WTC11 (cell line): ENCODE measurements at regions not wholly inside any gene's neighbourhood (a gene's known extent, or its start where the extent isn't known, plus 50 kb on each side); places are given as distances from the start of the nearest gene placed in this dataset.

ENCODE experiments used
- ATAC-seq: fragments of 200-7000 bp; cut with Tn5 transposase; 2 replicates; pipeline ENCODE4 v1.10.0; 2021; ENCODE audit warnings: mild to moderate bottlenecking, moderate library complexity
- CTCF ChIA-PET: fragments of 300-600 bp; sonication (Branson Sonifier 250); formaldehyde crosslinking; loops from one replicate; lab custom pipeline; 2021; ENCODE audit warnings: antibody characterized with exemption; lab: Charles Lee
- POLR2A ChIA-PET: fragments of 350-600 bp; sonication (Branson Sonifier 250); formaldehyde crosslinking; loops from one replicate; lab custom pipeline; 2021; ENCODE audit warnings: antibody characterized with exemption; lab: Charles Lee
- DNase-seq: peaks from one replicate; pipeline ENCODE4 v3.0.0; 2021; ENCODE audit warnings: low spot score
- H3K27ac Mint-ChIP-seq: 2 replicates; pipeline ENCODE4 v1.8.0; 2021; ENCODE audit warnings: mixed read lengths
- H3K27me3 Mint-ChIP-seq: 2 replicates; pipeline ENCODE4 v1.8.0; 2021; ENCODE audit warnings: low read depth, mild to moderate bottlenecking, moderate library complexity, mixed read lengths
- H3K36me3 Mint-ChIP-seq: 2 replicates; pipeline ENCODE4 v1.8.0; 2021; ENCODE audit warnings: mixed read lengths
- H3K4me1 Mint-ChIP-seq: 2 replicates; pipeline ENCODE4 v1.8.0; 2022; ENCODE audit warnings: mixed read lengths
- H3K4me3 Mint-ChIP-seq: 2 replicates; pipeline ENCODE4 v1.8.0; 2021; ENCODE audit warnings: mild to moderate bottlenecking, moderate library complexity, mixed read lengths
- H3K9me3 Mint-ChIP-seq: 2 replicates; pipeline ENCODE4 v1.8.0; 2021; ENCODE audit warnings: mixed read lengths
- FOXP1 ChIP-seq: sonication (generic); formaldehyde crosslinking; IDR thresholded peaks from 2 replicates; pipeline ENCODE4 v1.8.0; 2022; ENCODE audit warnings: missing genetic modification reagents, mild to moderate bottlenecking, moderate library complexity, borderline replicate concordance
- HMGA2 ChIP-seq: fragments of 250-450 bp; sonication (Bioruptor Pico); IDR thresholded peaks from 2 replicates; pipeline ENCODE4 v1.4.0; 2021; ENCODE audit warnings: mild to moderate bottlenecking, moderate library complexity
- JAZF1 ChIP-seq: fragments of 250-450 bp; sonication (Bioruptor Pico); IDR thresholded peaks from 2 replicates; pipeline ENCODE4 v1.9.0; 2021; ENCODE audit warnings: moderate library complexity, mild to moderate bottlenecking, inconsistent platforms
- MYBL2 ChIP-seq: sonication (generic); formaldehyde crosslinking; IDR thresholded peaks from 2 replicates; pipeline ENCODE4 v1.8.1; 2023; ENCODE audit warnings: mild to moderate bottlenecking, moderate library complexity, missing genetic modification reagents
- NFYB ChIP-seq: sonication (generic); formaldehyde crosslinking; conservative IDR thresholded peaks from 2 replicates; pipeline ENCODE4 v1.8.0; 2022; ENCODE audit warnings: low read depth, missing genetic modification reagents
- NR2C2 ChIP-seq: sonication (generic); formaldehyde crosslinking; IDR thresholded peaks from 2 replicates; pipeline ENCODE4 v1.8.0; 2022; ENCODE audit warnings: mild to moderate bottlenecking, missing genetic modification reagents
- RELA ChIP-seq: sonication (generic); formaldehyde crosslinking; IDR thresholded peaks from 2 replicates; pipeline ENCODE4 v1.8.1; 2022; ENCODE audit warnings: missing genetic modification reagents, mild to moderate bottlenecking, borderline replicate concordance
- SOX15 ChIP-seq: fragments of 250-450 bp; sonication (Bioruptor Pico); IDR thresholded peaks from 2 replicates; pipeline ENCODE4 v1.9.0; 2021; ENCODE audit warnings: mild to moderate bottlenecking
- ZNF219 ChIP-seq: sonication (generic); formaldehyde crosslinking; IDR thresholded peaks from 2 replicates; pipeline ENCODE4 v1.8.0; 2023; ENCODE audit warnings: missing genetic modification reagents, mild to moderate bottlenecking, borderline replicate concordance
- ZNF671 ChIP-seq: fragments of 250-450 bp; sonication (Bioruptor Pico); IDR thresholded peaks from 2 replicates; pipeline ENCODE4 v1.8.0; 2021; ENCODE audit warnings: mild to moderate bottlenecking
- TF ChIP-seq, protein P1 (sequence below): sonication (generic); formaldehyde crosslinking; IDR thresholded peaks from 2 replicates; pipeline ENCODE4 v1.8.1; 2022; ENCODE audit warnings: mild to moderate bottlenecking, missing genetic modification reagents, moderate library complexity, borderline replicate concordance
- TF ChIP-seq, protein P2 (sequence below): sonication (generic); formaldehyde crosslinking; IDR thresholded peaks from 2 replicates; pipeline ENCODE4 v1.8.1; 2023; ENCODE audit warnings: mild to moderate bottlenecking, missing genetic modification reagents, borderline replicate concordance
- TF ChIP-seq, protein P3 (sequence below): fragments of 250-450 bp; sonication (Bioruptor Pico); conservative IDR thresholded peaks from 2 replicates; pipeline ENCODE4 v1.9.0; 2021; ENCODE audit warnings: mild to moderate bottlenecking
- TF ChIP-seq, protein P4 (sequence below): sonication (generic); formaldehyde crosslinking; IDR thresholded peaks from 2 replicates; pipeline ENCODE4 v1.8.1; 2022; ENCODE audit warnings: low read depth, missing genetic modification reagents, borderline replicate concordance
- TF ChIP-seq, protein P5 (sequence below): sonication (generic); formaldehyde crosslinking; IDR thresholded peaks from 2 replicates; pipeline ENCODE4 v1.8.1; 2022; ENCODE audit warnings: low read depth, mild to moderate bottlenecking, moderate library complexity, missing genetic modification reagents, borderline replicate concordance
- TF ChIP-seq, protein P6 (sequence below): fragments of 250-450 bp; sonication (Bioruptor Pico); IDR thresholded peaks from 2 replicates; pipeline ENCODE4 v1.9.0; 2021; ENCODE audit warnings: moderate library complexity, mild to moderate bottlenecking, inconsistent platforms, borderline replicate concordance
- TF ChIP-seq, protein P7 (sequence below): fragments of 250-450 bp; sonication (Bioruptor Pico); IDR thresholded peaks from 2 replicates; pipeline ENCODE4 v1.8.0; 2021; ENCODE audit warnings: mild to moderate bottlenecking
- TF ChIP-seq, protein P8 (sequence below): fragments of 250-450 bp; sonication (Bioruptor Pico); IDR thresholded peaks from 2 replicates; pipeline ENCODE4 v1.9.0; 2021; ENCODE audit warnings: mild to moderate bottlenecking
- TF ChIP-seq, protein P9 (sequence below): sonication (generic); formaldehyde crosslinking; conservative IDR thresholded peaks from 2 replicates; pipeline ENCODE4 v1.8.1; 2022; ENCODE audit warnings: mild to moderate bottlenecking, missing genetic modification reagents

DNA sequence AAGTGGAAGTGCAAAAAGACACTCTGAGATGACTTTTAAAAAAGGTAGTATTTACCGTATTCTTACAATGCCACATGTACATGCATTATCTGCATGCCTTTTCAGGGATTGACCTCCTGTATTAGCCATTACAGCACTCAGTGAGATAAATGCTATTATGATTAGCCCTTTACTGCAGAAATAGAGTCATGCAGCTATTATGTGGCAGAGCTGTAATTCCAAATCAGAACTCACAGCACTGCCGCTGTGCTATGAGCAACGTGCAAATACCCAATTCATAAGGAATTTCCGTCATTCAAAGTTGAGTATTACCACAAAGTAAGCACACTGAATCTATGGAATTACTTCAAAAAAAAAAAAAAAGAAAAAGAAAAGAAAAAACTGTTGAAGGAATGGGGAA is 92.1 kb upstream of the SMAD1 start (continued):
- TF ChIP-seq, protein P1, sequence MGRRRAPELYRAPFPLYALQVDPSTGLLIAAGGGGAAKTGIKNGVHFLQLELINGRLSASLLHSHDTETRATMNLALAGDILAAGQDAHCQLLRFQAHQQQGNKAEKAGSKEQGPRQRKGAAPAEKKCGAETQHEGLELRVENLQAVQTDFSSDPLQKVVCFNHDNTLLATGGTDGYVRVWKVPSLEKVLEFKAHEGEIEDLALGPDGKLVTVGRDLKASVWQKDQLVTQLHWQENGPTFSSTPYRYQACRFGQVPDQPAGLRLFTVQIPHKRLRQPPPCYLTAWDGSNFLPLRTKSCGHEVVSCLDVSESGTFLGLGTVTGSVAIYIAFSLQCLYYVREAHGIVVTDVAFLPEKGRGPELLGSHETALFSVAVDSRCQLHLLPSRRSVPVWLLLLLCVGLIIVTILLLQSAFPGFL (CRISPR knock-in tag), result no peak
- TF ChIP-seq NFYB (CRISPR knock-in tag), result no peak
- TF ChIP-seq JAZF1, result no peak
- TF ChIP-seq, all 79 proteins: peak for 0

DNA sequence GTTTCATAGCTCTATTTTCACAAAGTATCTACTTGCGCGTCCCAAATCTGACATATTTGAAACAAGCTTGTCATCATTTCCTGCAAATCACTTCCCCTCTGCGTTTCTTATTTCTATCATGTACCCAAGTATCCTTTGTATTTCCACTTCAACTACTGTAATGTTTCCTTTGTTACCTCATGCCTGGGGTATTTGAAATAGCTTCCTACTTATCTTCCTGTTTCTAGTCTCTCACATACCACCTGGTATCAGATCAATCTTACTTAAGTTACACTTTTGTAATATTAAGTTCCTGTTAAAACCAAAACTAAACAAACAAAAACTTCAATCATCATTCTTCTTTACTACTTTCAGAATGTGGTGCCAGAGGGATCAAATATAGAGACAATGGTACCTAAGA is 93.6 kb upstream of the SMAD1 start:
- POLR2A ChIA-PET, result no interaction called here
- H3K4me3 Mint-ChIP-seq, result no peak overlapping the region
- no peaks in the 10 kb centered on the region for H3K4me1 Mint-ChIP-seq
- no peak for DNase-seq
- CTCF ChIA-PET, result no interaction called here
- H3K9me3 Mint-ChIP-seq, result peaks cover 6% of the 10 kb centered on the region; the same call in 1 of the 2 replicates
- H3K36me3 Mint-ChIP-seq, result no peaks in the 10 kb centered on the region
- H3K27me3 Mint-ChIP-seq, result no peaks in the 10 kb centered on the region; the same call in 1 of the 2 replicates
- H3K27ac Mint-ChIP-seq, result no peak overlapping the region
- no peak for ATAC-seq
- TF ChIP-seq FOXP1 (CRISPR knock-in tag), result no peak
- no peak for TF ChIP-seq NFYB (CRISPR knock-in tag)
- TF ChIP-seq, protein P2, sequence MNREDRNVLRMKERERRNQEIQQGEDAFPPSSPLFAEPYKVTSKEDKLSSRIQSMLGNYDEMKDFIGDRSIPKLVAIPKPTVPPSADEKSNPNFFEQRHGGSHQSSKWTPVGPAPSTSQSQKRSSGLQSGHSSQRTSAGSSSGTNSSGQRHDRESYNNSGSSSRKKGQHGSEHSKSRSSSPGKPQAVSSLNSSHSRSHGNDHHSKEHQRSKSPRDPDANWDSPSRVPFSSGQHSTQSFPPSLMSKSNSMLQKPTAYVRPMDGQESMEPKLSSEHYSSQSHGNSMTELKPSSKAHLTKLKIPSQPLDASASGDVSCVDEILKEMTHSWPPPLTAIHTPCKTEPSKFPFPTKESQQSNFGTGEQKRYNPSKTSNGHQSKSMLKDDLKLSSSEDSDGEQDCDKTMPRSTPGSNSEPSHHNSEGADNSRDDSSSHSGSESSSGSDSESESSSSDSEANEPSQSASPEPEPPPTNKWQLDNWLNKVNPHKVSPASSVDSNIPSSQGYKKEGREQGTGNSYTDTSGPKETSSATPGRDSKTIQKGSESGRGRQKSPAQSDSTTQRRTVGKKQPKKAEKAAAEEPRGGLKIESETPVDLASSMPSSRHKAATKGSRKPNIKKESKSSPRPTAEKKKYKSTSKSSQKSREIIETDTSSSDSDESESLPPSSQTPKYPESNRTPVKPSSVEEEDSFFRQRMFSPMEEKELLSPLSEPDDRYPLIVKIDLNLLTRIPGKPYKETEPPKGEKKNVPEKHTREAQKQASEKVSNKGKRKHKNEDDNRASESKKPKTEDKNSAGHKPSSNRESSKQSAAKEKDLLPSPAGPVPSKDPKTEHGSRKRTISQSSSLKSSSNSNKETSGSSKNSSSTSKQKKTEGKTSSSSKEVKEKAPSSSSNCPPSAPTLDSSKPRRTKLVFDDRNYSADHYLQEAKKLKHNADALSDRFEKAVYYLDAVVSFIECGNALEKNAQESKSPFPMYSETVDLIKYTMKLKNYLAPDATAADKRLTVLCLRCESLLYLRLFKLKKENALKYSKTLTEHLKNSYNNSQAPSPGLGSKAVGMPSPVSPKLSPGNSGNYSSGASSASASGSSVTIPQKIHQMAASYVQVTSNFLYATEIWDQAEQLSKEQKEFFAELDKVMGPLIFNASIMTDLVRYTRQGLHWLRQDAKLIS (CRISPR knock-in tag), result no peak
- TF ChIP-seq NR2C2, result no peak
- TF ChIP-seq ZNF671, result no peak
- TF ChIP-seq MYBL2 (CRISPR knock-in tag), result no peak
- TF ChIP-seq, protein P3, sequence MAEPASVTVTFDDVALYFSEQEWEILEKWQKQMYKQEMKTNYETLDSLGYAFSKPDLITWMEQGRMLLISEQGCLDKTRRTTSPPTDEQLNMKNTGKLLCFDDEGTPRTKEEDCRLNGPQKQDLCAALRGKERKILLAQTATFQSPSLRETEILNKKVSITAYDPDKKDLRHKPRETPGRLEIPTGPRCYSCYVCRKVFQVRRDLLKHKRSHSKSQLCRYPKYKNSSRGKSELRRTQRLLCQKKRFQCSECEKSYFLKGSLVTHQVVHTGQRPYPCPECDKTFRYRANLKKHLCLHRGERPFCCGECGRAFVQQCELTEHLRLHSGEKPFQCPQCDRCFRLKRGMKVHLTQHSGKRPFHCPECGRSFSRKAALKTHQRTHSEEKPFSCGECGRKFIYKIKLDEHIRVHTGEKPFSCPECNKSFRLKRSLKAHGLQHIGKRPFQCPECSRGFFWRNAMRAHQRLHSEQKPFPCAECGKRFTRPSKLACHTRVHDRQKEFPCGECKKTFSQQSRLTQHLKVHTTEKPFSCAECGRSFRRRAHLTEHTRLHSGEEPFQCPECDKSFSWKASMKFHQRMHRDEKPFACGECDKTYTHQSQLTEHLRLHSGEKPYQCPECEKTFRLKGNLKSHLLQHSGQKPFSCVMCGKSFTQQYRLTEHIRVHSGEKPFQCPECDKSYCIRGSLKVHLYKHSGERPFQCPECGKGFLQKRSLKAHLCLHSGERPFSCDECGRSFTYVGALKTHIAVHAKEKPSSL (CRISPR knock-in tag), result no peak
- no peak for TF ChIP-seq HMGA2
- TF ChIP-seq, protein P4, sequence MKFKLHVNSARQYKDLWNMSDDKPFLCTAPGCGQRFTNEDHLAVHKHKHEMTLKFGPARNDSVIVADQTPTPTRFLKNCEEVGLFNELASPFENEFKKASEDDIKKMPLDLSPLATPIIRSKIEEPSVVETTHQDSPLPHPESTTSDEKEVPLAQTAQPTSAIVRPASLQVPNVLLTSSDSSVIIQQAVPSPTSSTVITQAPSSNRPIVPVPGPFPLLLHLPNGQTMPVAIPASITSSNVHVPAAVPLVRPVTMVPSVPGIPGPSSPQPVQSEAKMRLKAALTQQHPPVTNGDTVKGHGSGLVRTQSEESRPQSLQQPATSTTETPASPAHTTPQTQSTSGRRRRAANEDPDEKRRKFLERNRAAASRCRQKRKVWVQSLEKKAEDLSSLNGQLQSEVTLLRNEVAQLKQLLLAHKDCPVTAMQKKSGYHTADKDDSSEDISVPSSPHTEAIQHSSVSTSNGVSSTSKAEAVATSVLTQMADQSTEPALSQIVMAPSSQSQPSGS, result no peak
- no peak for TF ChIP-seq SOX15 (CRISPR knock-in tag)
- no peak for TF ChIP-seq ZNF219 (CRISPR knock-in tag)
- TF ChIP-seq RELA (CRISPR knock-in tag), result no peak
- TF ChIP-seq, protein P5, sequence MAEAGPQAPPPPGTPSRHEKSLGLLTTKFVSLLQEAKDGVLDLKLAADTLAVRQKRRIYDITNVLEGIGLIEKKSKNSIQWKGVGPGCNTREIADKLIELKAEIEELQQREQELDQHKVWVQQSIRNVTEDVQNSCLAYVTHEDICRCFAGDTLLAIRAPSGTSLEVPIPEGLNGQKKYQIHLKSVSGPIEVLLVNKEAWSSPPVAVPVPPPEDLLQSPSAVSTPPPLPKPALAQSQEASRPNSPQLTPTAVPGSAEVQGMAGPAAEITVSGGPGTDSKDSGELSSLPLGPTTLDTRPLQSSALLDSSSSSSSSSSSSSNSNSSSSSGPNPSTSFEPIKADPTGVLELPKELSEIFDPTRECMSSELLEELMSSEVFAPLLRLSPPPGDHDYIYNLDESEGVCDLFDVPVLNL, result no peak
- TF ChIP-seq, protein P6, sequence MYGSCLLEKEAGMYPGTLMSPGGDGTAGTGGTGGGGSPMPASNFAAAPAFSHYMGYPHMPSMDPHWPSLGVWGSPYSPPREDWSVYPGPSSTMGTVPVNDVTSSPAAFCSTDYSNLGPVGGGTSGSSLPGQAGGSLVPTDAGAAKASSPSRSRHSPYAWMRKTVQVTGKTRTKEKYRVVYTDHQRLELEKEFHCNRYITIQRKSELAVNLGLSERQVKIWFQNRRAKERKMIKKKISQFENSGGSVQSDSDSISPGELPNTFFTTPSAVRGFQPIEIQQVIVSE (CRISPR knock-in tag), result no peak
- TF ChIP-seq, protein P7, sequence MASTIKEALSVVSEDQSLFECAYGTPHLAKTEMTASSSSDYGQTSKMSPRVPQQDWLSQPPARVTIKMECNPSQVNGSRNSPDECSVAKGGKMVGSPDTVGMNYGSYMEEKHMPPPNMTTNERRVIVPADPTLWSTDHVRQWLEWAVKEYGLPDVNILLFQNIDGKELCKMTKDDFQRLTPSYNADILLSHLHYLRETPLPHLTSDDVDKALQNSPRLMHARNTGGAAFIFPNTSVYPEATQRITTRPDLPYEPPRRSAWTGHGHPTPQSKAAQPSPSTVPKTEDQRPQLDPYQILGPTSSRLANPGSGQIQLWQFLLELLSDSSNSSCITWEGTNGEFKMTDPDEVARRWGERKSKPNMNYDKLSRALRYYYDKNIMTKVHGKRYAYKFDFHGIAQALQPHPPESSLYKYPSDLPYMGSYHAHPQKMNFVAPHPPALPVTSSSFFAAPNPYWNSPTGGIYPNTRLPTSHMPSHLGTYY (CRISPR knock-in tag), result no peak
- TF ChIP-seq, protein P8, sequence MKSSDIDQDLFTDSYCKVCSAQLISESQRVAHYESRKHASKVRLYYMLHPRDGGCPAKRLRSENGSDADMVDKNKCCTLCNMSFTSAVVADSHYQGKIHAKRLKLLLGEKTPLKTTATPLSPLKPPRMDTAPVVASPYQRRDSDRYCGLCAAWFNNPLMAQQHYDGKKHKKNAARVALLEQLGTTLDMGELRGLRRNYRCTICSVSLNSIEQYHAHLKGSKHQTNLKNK (CRISPR knock-in tag), result no peak
- TF ChIP-seq, protein P9, sequence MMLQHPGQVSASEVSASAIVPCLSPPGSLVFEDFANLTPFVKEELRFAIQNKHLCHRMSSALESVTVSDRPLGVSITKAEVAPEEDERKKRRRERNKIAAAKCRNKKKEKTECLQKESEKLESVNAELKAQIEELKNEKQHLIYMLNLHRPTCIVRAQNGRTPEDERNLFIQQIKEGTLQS (CRISPR knock-in tag), result no peak
